ENCODE measurements at regions not wholly inside any gene's neighbourhood (a gene's known extent, or its start where the extent isn't known, plus 50 kb on each side); places are given as distances from the start of the nearest gene placed in this dataset.
"Not testable (repeated sequence)": the region's sequence is repeated elsewhere in the genome, so short reads cannot be mapped to it uniquely, and the experiment has no call there.

GRCh38 chr17:45663772-45664171 is 120.3 kb upstream of the CRHR1 start:
- Histone ChIP-seq H3K27me3 (ENCODE audit: control insufficient read depth, insufficient read depth, low read length) (peaks cover 12% of the 10 kb centered on the region), H3K4me1 (ENCODE audit: control insufficient read depth, insufficient read depth, low read length) (no peaks in the 10 kb centered on the region), H3K36me3 (ENCODE audit: control insufficient read depth, insufficient read depth, low read length) (no peaks in the 10 kb centered on the region), H3K9ac (ENCODE audit: low read length) (no peak overlapping the region), H3K9me3 (ENCODE audit: control insufficient read depth, low read length) (no peaks in the 10 kb centered on the region), H3K4me3 (ENCODE audit: low read length) (no peak overlapping the region)

GRCh38 chr17:45664921-45665320 is 119.2 kb upstream of the CRHR1 start:
- Histone ChIP-seq H3K36me3 (ENCODE audit: control insufficient read depth, insufficient read depth, low read length) (no peaks in the 10 kb centered on the region), H3K9me3 (ENCODE audit: control insufficient read depth, low read length) (no peaks in the 10 kb centered on the region), H3K27me3 (ENCODE audit: control insufficient read depth, insufficient read depth, low read length) (peaks cover 12% of the 10 kb centered on the region), H3K4me1 (ENCODE audit: control insufficient read depth, insufficient read depth, low read length) (no peaks in the 10 kb centered on the region), H3K9ac (ENCODE audit: low read length) (no peak overlapping the region), H3K4me3 (ENCODE audit: low read length) (no peak overlapping the region)

DNA sequence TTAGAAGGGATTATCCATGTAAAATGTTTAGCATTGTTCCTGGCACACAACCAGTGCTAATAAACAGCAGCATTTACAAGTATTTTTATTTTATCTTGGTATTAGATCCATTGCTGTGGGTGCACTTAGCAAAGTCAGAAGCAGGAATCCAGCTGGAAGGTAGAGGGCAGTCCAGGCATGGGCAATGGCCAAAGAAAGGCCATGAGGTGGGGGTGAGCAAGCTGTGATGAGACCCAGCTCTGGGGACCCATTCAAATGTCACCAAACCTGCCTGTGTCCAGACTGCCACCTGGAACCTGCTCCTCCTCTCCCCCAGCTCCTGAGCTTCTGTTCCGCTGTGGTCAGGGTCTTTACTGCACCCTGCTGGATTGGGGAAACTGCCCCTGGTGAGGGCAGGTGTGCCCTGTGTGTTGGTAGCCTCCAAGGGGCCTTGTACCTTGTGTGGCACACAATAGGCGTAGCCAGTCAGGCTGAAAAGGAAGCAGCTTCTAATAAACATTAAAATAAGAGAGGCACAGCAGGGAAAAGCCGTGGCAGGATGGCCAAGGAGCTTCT is 118.0 kb upstream of the CRHR1 start:
- Histone ChIP-seq H3K4me3 (ENCODE audit: low read length) (no peak overlapping the region), H3K27me3 (ENCODE audit: control insufficient read depth, insufficient read depth, low read length) (peaks cover 12% of the 10 kb centered on the region), H3K9me3 (ENCODE audit: control insufficient read depth, low read length) (no peaks in the 10 kb centered on the region), H3K9ac (ENCODE audit: low read length) (no peak overlapping the region), H3K4me1 (ENCODE audit: control insufficient read depth, insufficient read depth, low read length) (no peaks in the 10 kb centered on the region), H3K36me3 (ENCODE audit: control insufficient read depth, insufficient read depth, low read length) (no peaks in the 10 kb centered on the region)

- no peak overlapping the region for H3K9ac ChIP-seq (ENCODE audit: low read length)
- peaks cover 12% of the 10 kb centered on the region for H3K27me3 ChIP-seq (ENCODE audit: control insufficient read depth, insufficient read depth, low read length)
- H3K9me3 ChIP-seq (ENCODE audit: control insufficient read depth, low read length) = no peaks in the 10 kb centered on the region
- no peaks in the 10 kb centered on the region for H3K36me3 ChIP-seq (ENCODE audit: control insufficient read depth, insufficient read depth, low read length)
- H3K4me3 ChIP-seq (ENCODE audit: low read length) = no peak overlapping the region
- no peaks in the 10 kb centered on the region for H3K4me1 ChIP-seq (ENCODE audit: control insufficient read depth, insufficient read depth, low read length)
Measured at GRCh38 chr17:45666641-45667040, 117.5 kb upstream of the CRHR1 start.

DNA sequence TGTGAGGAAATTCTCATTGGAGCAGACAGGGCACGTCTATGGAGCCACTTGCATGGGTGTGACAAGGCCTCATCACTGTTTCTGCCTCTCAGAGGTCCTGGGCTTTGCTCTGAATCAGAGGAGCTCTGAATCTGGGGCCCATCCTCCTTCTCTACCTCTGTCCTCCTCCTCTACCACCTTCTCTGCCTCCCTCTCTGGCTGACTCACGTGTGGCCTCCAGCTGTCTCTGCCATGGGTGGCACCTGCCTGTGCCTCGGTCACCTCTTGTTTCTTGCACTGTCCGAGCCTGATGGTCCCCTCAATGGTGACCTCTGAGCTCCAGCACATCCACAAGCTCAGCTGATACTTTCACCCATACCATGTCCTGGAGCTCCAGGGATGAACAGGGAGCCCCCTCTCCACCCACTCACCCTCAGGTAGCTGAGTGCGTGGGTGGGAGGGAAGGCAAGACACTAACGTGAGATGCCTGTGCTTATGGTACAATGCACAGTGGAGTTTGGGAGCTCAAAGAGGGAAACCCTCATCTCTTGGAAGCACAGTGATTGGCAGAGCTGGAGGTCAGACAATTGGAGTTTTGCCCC is 116.4 kb upstream of the CRHR1 start:
- Histone ChIP-seq H3K36me3 (ENCODE audit: control insufficient read depth, insufficient read depth, low read length) (no peaks in the 10 kb centered on the region), H3K9ac (ENCODE audit: low read length) (no peak overlapping the region), H3K4me3 (ENCODE audit: low read length) (no peak overlapping the region), H3K27me3 (ENCODE audit: control insufficient read depth, insufficient read depth, low read length) (peaks cover 6% of the 10 kb centered on the region), H3K9me3 (ENCODE audit: control insufficient read depth, low read length) (no peaks in the 10 kb centered on the region), H3K4me1 (ENCODE audit: control insufficient read depth, insufficient read depth, low read length) (no peaks in the 10 kb centered on the region)

DNA sequence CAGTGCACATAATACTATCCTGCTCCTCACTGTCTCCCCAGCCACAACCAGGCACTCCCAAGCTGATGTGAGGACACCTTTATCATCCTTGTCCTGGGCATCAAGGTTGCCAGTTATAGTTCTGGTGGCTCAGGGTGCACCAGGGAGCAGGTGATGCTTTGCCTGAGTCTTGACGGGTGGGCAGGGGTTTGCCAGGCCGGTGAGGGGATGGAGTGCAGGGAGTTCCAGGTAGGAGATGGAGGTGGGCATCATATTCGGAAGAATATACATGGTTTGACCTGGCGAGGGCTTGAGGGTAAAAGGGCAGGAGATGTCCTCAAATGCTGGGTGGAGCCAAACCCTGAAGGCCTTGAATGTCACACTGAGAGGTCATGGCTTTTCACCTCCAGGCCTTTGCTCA is 115.8 kb upstream of the CRHR1 start:
- H3K36me3 ChIP-seq (ENCODE audit: control insufficient read depth, insufficient read depth, low read length) = no peaks in the 10 kb centered on the region
- no peaks in the 10 kb centered on the region for H3K9me3 ChIP-seq (ENCODE audit: control insufficient read depth, low read length)
- peaks cover 6% of the 10 kb centered on the region for H3K27me3 ChIP-seq (ENCODE audit: control insufficient read depth, insufficient read depth, low read length)
- H3K4me3 ChIP-seq (ENCODE audit: low read length) = no peak overlapping the region
- no peaks in the 10 kb centered on the region for H3K4me1 ChIP-seq (ENCODE audit: control insufficient read depth, insufficient read depth, low read length)
- H3K9ac ChIP-seq (ENCODE audit: low read length) = no peak overlapping the region

GRCh38 chr17:45672301-45672700 is 111.8 kb upstream of the CRHR1 start:
- no peaks in the 10 kb centered on the region for H3K9me3 ChIP-seq (ENCODE audit: control insufficient read depth, low read length)
- H3K4me1 ChIP-seq (ENCODE audit: control insufficient read depth, insufficient read depth, low read length) = no peaks in the 10 kb centered on the region
- H3K4me3 ChIP-seq (ENCODE audit: low read length) = no peak overlapping the region
- H3K27me3 ChIP-seq (ENCODE audit: control insufficient read depth, insufficient read depth, low read length) = no peaks in the 10 kb centered on the region
- H3K36me3 ChIP-seq (ENCODE audit: control insufficient read depth, insufficient read depth, low read length) = no peaks in the 10 kb centered on the region
- H3K9ac ChIP-seq (ENCODE audit: low read length) = no peak overlapping the region

DNA sequence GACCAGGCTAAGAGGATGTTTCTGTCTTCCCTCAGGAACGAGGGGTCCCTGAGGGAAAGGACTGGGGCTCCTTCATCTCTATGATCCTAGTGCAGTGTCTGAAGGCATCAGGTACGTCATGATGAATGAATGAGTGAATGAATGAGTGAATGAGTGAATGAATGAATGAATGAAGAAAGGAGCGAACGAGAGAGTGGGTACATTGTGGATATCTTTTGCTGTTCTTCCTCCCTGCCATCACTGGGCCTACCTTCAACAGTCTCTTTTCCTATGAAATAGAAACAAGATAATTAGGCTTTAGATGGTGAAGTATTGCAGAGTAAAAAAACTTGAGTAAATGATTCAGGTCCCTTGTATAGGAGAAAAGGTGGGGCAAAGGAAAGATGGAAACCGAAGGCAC is 111.3 kb upstream of the CRHR1 start:
- no peak overlapping the region for H3K4me3 ChIP-seq (ENCODE audit: low read length)
- no peaks in the 10 kb centered on the region for H3K9me3 ChIP-seq (ENCODE audit: control insufficient read depth, low read length)
- H3K4me1 ChIP-seq (ENCODE audit: control insufficient read depth, insufficient read depth, low read length) = no peaks in the 10 kb centered on the region
- H3K27me3 ChIP-seq (ENCODE audit: control insufficient read depth, insufficient read depth, low read length) = no peaks in the 10 kb centered on the region
- no peaks in the 10 kb centered on the region for H3K36me3 ChIP-seq (ENCODE audit: control insufficient read depth, insufficient read depth, low read length)
- H3K9ac ChIP-seq (ENCODE audit: low read length) = no peak overlapping the region

DNA sequence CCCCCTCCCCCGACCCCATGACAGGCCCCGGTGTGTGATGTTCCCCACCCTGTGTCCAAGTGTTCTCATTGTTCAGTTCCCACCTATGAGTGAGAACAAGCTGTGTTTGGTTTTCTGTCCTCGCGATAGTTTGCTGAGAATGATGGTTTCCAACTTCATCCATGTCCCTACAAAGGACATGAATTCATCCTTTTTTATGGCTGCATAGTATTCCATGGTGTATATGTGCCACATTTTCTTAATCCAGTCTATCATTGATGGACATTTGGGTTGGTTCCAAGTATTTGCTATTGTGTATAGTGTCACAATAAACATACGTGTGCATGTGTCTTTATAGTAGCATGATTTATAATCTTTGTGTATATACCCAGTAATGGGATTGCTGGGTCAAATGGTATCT is 110.4 kb upstream of the CRHR1 start:
- not testable (repeated sequence) for H3K4me3 ChIP-seq (ENCODE audit: low read length); H3K9me3 ChIP-seq (ENCODE audit: control insufficient read depth, low read length); H3K36me3 ChIP-seq (ENCODE audit: control insufficient read depth, insufficient read depth, low read length); H3K4me1 ChIP-seq (ENCODE audit: control insufficient read depth, insufficient read depth, low read length); H3K9ac ChIP-seq (ENCODE audit: low read length); H3K27me3 ChIP-seq (ENCODE audit: control insufficient read depth, insufficient read depth, low read length)

- Histone ChIP-seq H3K36me3 (ENCODE audit: control insufficient read depth, insufficient read depth, low read length) (no peaks in the 10 kb centered on the region), H3K4me3 (ENCODE audit: low read length) (no peak overlapping the region), H3K9me3 (ENCODE audit: control insufficient read depth, low read length) (no peaks in the 10 kb centered on the region), H3K4me1 (ENCODE audit: control insufficient read depth, insufficient read depth, low read length) (no peaks in the 10 kb centered on the region), H3K27me3 (ENCODE audit: control insufficient read depth, insufficient read depth, low read length) (peaks cover 2% of the 10 kb centered on the region), H3K9ac (ENCODE audit: low read length) (no peak overlapping the region)
Measured at GRCh38 chr17:45675012-45675411, 109.1 kb upstream of the CRHR1 start.

DNA sequence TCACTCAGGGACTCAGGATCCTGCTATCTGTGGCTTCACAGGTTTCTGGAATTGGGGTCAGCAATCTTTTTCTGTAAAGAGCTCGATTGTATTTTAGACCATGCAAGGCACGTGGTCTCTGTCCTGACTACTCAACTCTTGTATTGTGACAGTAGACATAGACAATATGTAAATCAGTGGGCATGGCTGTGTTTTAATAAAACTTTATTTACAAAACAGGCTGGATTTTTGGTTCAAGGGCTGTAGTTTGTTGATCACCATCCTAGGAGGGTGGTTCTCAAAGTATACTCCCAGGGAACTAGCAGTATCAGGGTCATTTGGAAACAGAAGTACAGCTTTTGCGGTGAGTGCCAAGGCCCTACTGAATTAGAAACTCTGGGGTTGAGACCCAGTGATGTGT is 108.2 kb upstream of the CRHR1 start:
- Histone ChIP-seq H3K9ac (ENCODE audit: low read length) (no peak overlapping the region), H3K9me3 (ENCODE audit: control insufficient read depth, low read length) (no peaks in the 10 kb centered on the region), H3K4me3 (ENCODE audit: low read length) (no peak overlapping the region), H3K36me3 (ENCODE audit: control insufficient read depth, insufficient read depth, low read length) (no peaks in the 10 kb centered on the region), H3K27me3 (ENCODE audit: control insufficient read depth, insufficient read depth, low read length) (peaks cover 2% of the 10 kb centered on the region), H3K4me1 (ENCODE audit: control insufficient read depth, insufficient read depth, low read length) (no peaks in the 10 kb centered on the region)

DNA sequence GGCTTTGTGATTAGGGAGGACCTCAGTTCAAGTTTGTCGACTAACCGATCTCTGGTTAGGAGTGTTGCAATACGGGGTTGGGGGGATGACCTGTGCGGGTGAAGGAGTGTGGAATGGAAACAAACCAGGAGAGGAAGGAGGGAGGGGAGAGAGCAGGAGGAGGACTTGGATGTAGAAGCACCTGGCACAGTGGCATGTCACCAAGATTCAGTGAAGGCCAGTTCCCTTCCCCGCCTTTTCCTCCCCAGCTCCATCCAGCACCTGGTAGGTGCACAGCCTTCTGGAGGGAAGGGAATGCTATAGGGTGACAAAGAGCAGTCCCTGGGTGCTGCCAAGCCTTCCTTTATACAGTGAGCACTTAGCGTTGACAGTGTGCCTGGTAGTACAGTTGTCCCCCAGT is 107.4 kb upstream of the CRHR1 start:
- H3K4me1 ChIP-seq (ENCODE audit: control insufficient read depth, insufficient read depth, low read length) = no peaks in the 10 kb centered on the region
- H3K4me3 ChIP-seq (ENCODE audit: low read length) = no peak overlapping the region
- no peaks in the 10 kb centered on the region for H3K9me3 ChIP-seq (ENCODE audit: control insufficient read depth, low read length)
- peaks cover 10% of the 10 kb centered on the region for H3K27me3 ChIP-seq (ENCODE audit: control insufficient read depth, insufficient read depth, low read length)
- no peak overlapping the region for H3K9ac ChIP-seq (ENCODE audit: low read length)
- no peaks in the 10 kb centered on the region for H3K36me3 ChIP-seq (ENCODE audit: control insufficient read depth, insufficient read depth, low read length)

- Histone ChIP-seq H3K4me1 (ENCODE audit: control insufficient read depth, insufficient read depth, low read length) (no peaks in the 10 kb centered on the region), H3K36me3 (ENCODE audit: control insufficient read depth, insufficient read depth, low read length) (no peaks in the 10 kb centered on the region), H3K9me3 (ENCODE audit: control insufficient read depth, low read length) (no peaks in the 10 kb centered on the region), H3K27me3 (ENCODE audit: control insufficient read depth, insufficient read depth, low read length) (peaks cover 10% of the 10 kb centered on the region), H3K9ac (ENCODE audit: low read length) (no peak overlapping the region), H3K4me3 (ENCODE audit: low read length) (no peak overlapping the region)
Measured at GRCh38 chr17:45677770-45678169, 106.3 kb upstream of the CRHR1 start.
